ENCODE measurements at regions not wholly inside any gene's neighbourhood (a gene's known extent, or its start where the extent isn't known, plus 50 kb on each side); places are given as distances from the start of the nearest gene placed in this dataset.
A peak's percentile ranks its signal among the peaks of the same experiment; 100 is the strongest.

DNA sequence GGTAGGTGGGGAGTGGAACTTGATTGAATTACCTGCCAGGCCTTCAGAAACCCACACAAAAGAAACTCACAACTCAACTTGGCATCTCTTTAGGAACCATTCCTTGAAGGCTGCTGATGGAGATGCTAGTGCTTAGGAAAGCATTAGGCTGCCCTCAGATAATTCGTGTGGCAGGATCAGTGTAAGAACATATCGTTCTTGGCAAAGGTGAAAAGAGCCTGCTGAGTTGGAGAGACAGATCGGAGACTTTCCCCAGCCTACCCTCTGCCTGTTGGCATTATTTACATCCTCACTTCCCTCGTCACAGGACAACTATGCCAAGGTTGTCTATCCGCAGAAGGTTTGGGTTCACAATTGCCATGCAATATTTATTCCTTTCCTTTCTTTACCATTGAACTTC lies 120.0 kb upstream of the HS3ST3A1 start:
- ATAC-seq (ENCODE audit: low read depth in 2 of 2) (no peak), DNase-seq (no peak)
- H3K27me3 Mint-ChIP-seq: peaks cover 5 to 21% (median 5%) of the 10 kb centered on the region in 3 donors
- H3K9me3 Mint-ChIP-seq: peaks cover 0 to 13% (median 0%) of the 10 kb centered on the region in 7 donors
- H3K36me3 Mint-ChIP-seq: no peaks in the 10 kb centered on the region
- H3K4me1 Mint-ChIP-seq: no peaks in the 10 kb centered on the region
- no peak overlapping the region for H3K4me3 Mint-ChIP-seq
- H3K27ac Mint-ChIP-seq: no peak overlapping the region

- H3K36me3 Mint-ChIP-seq: no peaks in the 10 kb centered on the region
- DNase-seq (no peak), ATAC-seq (ENCODE audit: low read depth in 2 of 2) (no peak)
- H3K4me1 Mint-ChIP-seq: no peaks in the 10 kb centered on the region
- peaks cover 5 to 21% (median 12%) of the 10 kb centered on the region in 3 donors for H3K27me3 Mint-ChIP-seq
- H3K27ac Mint-ChIP-seq: no peak overlapping the region
- no peak overlapping the region for H3K4me3 Mint-ChIP-seq
- H3K9me3 Mint-ChIP-seq: no peaks in the 10 kb centered on the region
Observed at GRCh38 chr17:13725288-13725990, 123.7 kb upstream of the HS3ST3A1 start.

DNA sequence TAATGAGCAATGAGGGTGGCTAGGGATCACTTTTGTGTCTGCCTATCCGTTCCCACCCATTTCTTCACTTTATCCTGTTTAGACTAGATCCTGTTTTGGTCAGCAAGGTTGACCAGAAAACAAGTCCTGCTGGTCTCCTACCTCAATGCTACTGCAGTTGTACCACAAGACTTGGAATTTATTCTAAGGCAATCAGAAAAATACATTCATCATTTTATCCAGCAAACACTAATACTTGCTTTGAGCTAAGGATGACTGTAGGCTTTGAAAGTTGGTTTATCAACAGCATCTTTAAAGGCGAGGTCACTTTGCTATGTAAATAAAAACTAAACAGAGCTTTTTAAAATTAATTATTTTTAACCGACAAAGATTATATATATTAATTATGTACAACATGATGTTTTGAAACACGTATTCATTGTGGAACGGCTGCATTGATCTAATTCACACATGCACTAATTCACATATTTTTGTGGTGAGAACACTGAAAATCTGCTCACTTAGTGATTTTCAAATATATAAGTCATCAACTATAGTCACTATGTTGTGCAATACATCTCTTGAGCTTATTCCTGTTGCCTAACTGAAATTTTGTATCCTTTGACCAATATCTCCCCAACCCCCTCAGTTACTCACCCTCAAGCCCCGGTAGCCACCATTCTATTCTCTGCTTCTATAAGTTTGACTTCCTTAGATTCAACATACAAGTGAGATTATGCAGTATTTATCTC lies 125.9 kb upstream of the HS3ST3A1 start:
- peaks cover 5 to 21% (median 7%) of the 10 kb centered on the region in 3 donors for H3K27me3 Mint-ChIP-seq
- no peaks in the 10 kb centered on the region for H3K4me1 Mint-ChIP-seq
- no peak for ATAC-seq (ENCODE audit: low read depth in 2 of 2)
- peaks cover 0 to 12% (median 2%) of the 10 kb centered on the region in 7 donors for H3K9me3 Mint-ChIP-seq
- no peak for DNase-seq
- H3K4me3 Mint-ChIP-seq: no peak overlapping the region
- H3K27ac Mint-ChIP-seq: no peak overlapping the region
- peaks cover 0 to 2% of the 10 kb centered on the region in 2 donors for H3K36me3 Mint-ChIP-seq

- Mint-ChIP-seq H3K27ac (no peak overlapping the region), H3K27me3 (peaks cover 0 to 25% (median 10%) of the 10 kb centered on the region in 3 donors), H3K36me3 (peaks cover 0 to 9% of the 10 kb centered on the region in 2 donors), H3K4me3 (no peak overlapping the region), H3K4me1 (no peaks in the 10 kb centered on the region), H3K9me3 (peaks cover 0 to 12% (median 6%) of the 10 kb centered on the region in 7 donors)
- ATAC-seq (ENCODE audit: low read depth in 2 of 2): no peak
- DNase-seq: no peak
Observed at GRCh38 chr17:13728781-13729180, 127.1 kb upstream of the HS3ST3A1 start.

GRCh38 chr17:13729466-13730134 lies 127.9 kb upstream of the HS3ST3A1 start:
- Mint-ChIP-seq H3K27me3 (peaks cover 0 to 25% (median 10%) of the 10 kb centered on the region in 3 donors), H3K27ac (no peak overlapping the region), H3K36me3 (peaks cover 0 to 9% of the 10 kb centered on the region in 2 donors), H3K9me3 (peaks cover 0 to 12% (median 6%) of the 10 kb centered on the region in 7 donors), H3K4me3 (no peak overlapping the region), H3K4me1 (no peaks in the 10 kb centered on the region)
- ATAC-seq (ENCODE audit: low read depth in 2 of 2) (no peak), DNase-seq (no peak)

DNA sequence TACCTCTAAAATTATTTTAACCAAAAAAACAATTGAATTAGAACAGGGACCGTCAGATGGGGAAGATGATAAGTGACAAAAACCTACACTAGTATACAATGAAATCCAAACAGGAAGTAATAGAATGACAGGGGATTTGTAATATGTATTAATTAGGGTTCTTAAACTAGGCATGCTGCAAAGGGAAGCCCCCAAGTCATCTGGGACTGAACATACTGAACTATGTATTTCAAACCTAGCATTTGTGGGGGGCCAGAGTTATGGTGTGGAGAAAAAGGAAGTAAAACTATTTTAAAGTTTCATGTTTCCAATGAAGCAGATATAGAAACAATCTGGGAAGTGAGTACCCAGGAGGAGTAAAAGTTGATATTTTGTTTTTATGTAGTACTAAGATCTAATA lies 133.2 kb upstream of the HS3ST3A1 start:
- H3K27ac Mint-ChIP-seq: no peak overlapping the region
- H3K27me3 Mint-ChIP-seq: peaks cover 0 to 8% (median 5%) of the 10 kb centered on the region in 3 donors
- DNase-seq: no peak
- H3K4me1 Mint-ChIP-seq: peaks cover 0 to 7% (median 6%) of the 10 kb centered on the region in 3 donors
- ATAC-seq (ENCODE audit: low read depth in 2 of 2): peak in 1 of 2 donors; percentile 37
- no peak overlapping the region for H3K4me3 Mint-ChIP-seq
- H3K36me3 Mint-ChIP-seq: peaks cover 0 to 9% of the 10 kb centered on the region in 2 donors
- H3K9me3 Mint-ChIP-seq: peaks cover 0 to 12% (median 6%) of the 10 kb centered on the region in 7 donors

- DNase-seq (no peak), ATAC-seq (ENCODE audit: low read depth in 2 of 2) (no peak)
- Mint-ChIP-seq H3K36me3 (peaks cover 0 to 9% of the 10 kb centered on the region in 2 donors), H3K27ac (peak overlapping the region in 1 of 6 donors; percentile 86), H3K27me3 (peaks cover 0 to 5% (median 4%) of the 10 kb centered on the region in 3 donors), H3K4me3 (no peak overlapping the region), H3K9me3 (peaks cover 0 to 12% (median 6%) of the 10 kb centered on the region in 7 donors), H3K4me1 (peaks cover 0 to 7% (median 6%) of the 10 kb centered on the region in 3 donors)
Observed at GRCh38 chr17:13735444-13735843, 133.7 kb upstream of the HS3ST3A1 start.

DNA sequence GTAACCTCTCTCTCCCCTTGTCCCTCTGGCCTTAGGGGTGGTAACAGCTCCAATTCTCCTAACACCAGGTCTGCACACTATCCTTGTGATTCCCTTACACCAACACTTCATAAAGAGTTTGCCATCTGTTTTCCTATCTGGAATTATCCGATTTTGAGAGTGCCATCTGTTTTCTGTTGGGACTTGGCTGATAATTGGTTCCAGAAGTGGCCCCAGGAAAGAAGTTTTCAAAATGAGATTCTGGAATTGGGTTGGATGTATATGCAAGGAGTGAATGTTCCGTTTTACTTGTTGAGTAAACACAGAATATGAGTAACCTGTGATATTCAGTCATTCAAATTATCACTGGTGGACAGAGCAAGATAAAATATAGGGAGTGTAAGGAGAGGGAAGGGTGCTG lies 134.1 kb upstream of the HS3ST3A1 start:
- Mint-ChIP-seq H3K36me3 (peaks cover 0 to 9% of the 10 kb centered on the region in 2 donors), H3K9me3 (peaks cover 0 to 12% (median 6%) of the 10 kb centered on the region in 7 donors), H3K4me3 (no peak overlapping the region), H3K4me1 (peaks cover 0 to 7% (median 6%) of the 10 kb centered on the region in 3 donors), H3K27ac (peak overlapping the region in 1 of 6 donors; percentile 86), H3K27me3 (peaks cover 4 to 7% (median 4%) of the 10 kb centered on the region in 3 donors)
- ATAC-seq (ENCODE audit: low read depth in 2 of 2) (no peak), DNase-seq (no peak)

DNA sequence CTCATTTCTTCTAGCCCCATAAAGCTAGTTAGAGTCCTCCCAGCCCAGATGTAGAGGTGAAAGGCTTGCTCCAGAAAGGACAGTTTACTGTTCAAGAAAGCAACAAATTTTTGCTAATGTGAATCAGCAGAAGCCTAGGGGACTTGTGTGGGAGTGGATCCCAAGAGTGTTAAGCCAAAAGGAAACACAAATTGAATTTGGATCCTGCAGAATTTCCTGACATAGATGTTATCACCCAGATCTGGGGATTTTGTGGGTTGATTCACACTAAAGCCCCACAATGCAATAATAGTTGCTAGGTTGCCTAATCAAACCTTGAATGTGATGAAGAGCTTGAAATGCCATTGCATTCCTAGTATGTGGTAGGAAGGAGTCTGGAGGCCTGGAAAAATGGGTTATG lies 135.2 kb upstream of the HS3ST3A1 start:
- Mint-ChIP-seq H3K4me1 (peaks cover 0 to 7% (median 6%) of the 10 kb centered on the region in 3 donors), H3K9me3 (peaks cover 0 to 6% (median 3%) of the 10 kb centered on the region in 7 donors), H3K36me3 (peaks cover 0 to 9% of the 10 kb centered on the region in 2 donors), H3K27me3 (peaks cover 4 to 17% (median 6%) of the 10 kb centered on the region in 3 donors), H3K27ac (peak overlapping the region in 1 of 6 donors; percentile 8), H3K4me3 (no peak overlapping the region)
- no peak for DNase-seq
- ATAC-seq (ENCODE audit: low read depth in 2 of 2): no peak

DNA sequence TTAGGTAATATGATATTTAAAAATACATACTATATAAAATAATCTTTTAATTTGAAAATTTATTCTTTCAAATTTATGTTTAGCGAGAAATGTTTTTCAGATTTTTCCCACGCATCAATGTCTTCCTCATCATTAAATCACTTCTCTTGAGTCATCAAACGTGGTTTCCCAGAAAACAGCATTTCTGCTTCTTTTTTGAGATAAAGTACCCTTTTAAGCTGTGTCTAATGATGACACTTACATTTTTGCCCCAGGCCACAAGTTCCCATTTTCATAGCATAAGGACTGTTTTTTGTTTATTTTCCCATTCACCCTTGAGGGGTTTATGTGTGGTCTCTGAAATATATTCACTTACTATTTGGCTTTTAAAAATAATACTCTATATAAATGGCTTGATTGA lies 139.0 kb upstream of the HS3ST3A1 start:
- ATAC-seq (ENCODE audit: low read depth in 2 of 2) (no peak), DNase-seq (no peak)
- H3K4me3 Mint-ChIP-seq: no peak overlapping the region
- H3K4me1 Mint-ChIP-seq: no peaks in the 10 kb centered on the region
- peaks cover 0 to 4% (median 0%) of the 10 kb centered on the region in 7 donors for H3K9me3 Mint-ChIP-seq
- H3K27me3 Mint-ChIP-seq: peaks cover 12 to 41% (median 17%) of the 10 kb centered on the region in 3 donors
- H3K36me3 Mint-ChIP-seq: no peaks in the 10 kb centered on the region
- H3K27ac Mint-ChIP-seq: no peak overlapping the region

GRCh38 chr17:13741744-13742143 lies 140.0 kb upstream of the HS3ST3A1 start:
- Mint-ChIP-seq H3K4me3 (no peak overlapping the region), H3K9me3 (peaks cover 0 to 4% (median 0%) of the 10 kb centered on the region in 7 donors), H3K4me1 (no peaks in the 10 kb centered on the region), H3K27ac (no peak overlapping the region), H3K27me3 (peaks cover 17 to 42% (median 19%) of the 10 kb centered on the region in 3 donors), H3K36me3 (no peaks in the 10 kb centered on the region)
- DNase-seq (no peak), ATAC-seq (ENCODE audit: low read depth in 2 of 2) (no peak)

DNA sequence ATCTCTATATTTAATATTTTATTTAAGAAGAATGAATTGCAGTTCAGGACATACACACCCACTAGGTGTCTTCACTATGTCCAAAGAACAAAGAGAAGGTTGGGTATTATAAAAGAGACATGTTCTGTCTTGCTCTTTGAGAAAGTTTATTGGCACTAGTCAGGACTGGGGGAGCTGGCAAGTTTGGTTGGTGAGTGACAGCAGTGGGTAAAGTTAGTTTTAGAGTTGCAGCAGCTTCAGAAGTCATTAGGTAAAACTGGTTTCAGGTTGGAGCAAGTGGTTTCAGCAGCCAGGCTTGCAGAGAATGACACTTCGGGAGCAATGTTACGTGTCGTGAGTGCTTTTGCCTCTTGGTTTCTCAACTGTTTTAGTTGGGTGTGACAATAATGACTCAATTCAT lies 142.2 kb upstream of the HS3ST3A1 start:
- H3K9me3 Mint-ChIP-seq: peaks cover 0 to 4% (median 0%) of the 10 kb centered on the region in 7 donors
- peaks cover 19 to 46% (median 20%) of the 10 kb centered on the region in 3 donors for H3K27me3 Mint-ChIP-seq
- no peak for ATAC-seq (ENCODE audit: low read depth in 2 of 2)
- H3K27ac Mint-ChIP-seq: no peak overlapping the region
- DNase-seq: no peak
- H3K36me3 Mint-ChIP-seq: no peaks in the 10 kb centered on the region
- no peaks in the 10 kb centered on the region for H3K4me1 Mint-ChIP-seq
- no peak overlapping the region for H3K4me3 Mint-ChIP-seq

GRCh38 chr17:13746404-13746803 lies 144.7 kb upstream of the HS3ST3A1 start:
- Mint-ChIP-seq H3K4me3 (no peak overlapping the region), H3K36me3 (no peaks in the 10 kb centered on the region), H3K27me3 (peaks cover 30 to 53% (median 39%) of the 10 kb centered on the region in 3 donors), H3K4me1 (no peaks in the 10 kb centered on the region), H3K9me3 (peaks cover 0 to 4% (median 0%) of the 10 kb centered on the region in 7 donors), H3K27ac (no peak overlapping the region)
- ATAC-seq (ENCODE audit: low read depth in 2 of 2) (no peak), DNase-seq (no peak)

Measured in naive B cell (primary cell).